GM19467 (cell line): ENCODE measurements at regions not wholly inside any gene's neighbourhood (a gene's known extent, or its start where the extent isn't known, plus 50 kb on each side); places are given as distances from the start of the nearest gene placed in this dataset.

ENCODE experiments used
- ATAC-seq: cut with Tn5 transposase; IDR thresholded peaks from one replicate; pipeline ENCODE4 v1.9.1; 2021; ENCODE audit warnings: mild to moderate bottlenecking, moderate library complexity; ENCODE audit not compliant: unreplicated experiment

DNA sequence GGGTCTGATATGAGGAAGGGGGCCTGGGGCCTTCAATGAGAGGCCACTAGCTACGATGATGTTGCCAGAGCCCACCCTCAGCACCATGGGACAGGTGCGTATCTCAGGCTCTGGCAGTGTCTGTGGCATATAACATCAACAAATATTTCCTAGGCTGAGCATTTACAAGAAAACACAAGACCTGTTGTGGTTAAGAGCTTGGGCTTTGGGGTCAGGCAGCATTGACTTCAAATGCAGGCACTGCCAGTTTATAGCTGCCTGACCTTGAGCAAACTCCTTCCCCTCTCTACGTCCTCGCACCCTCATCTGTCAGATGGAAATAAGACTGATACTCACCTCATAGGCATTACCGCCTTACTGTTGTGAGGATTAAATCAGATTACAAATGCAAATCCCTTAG is 156.0 kb downstream of the KATNAL1 start:
- no peak for ATAC-seq

GRCh38 chr13:30149248-30149647 is 158.1 kb downstream of the KATNAL1 start:
- ATAC-seq = no peak

DNA sequence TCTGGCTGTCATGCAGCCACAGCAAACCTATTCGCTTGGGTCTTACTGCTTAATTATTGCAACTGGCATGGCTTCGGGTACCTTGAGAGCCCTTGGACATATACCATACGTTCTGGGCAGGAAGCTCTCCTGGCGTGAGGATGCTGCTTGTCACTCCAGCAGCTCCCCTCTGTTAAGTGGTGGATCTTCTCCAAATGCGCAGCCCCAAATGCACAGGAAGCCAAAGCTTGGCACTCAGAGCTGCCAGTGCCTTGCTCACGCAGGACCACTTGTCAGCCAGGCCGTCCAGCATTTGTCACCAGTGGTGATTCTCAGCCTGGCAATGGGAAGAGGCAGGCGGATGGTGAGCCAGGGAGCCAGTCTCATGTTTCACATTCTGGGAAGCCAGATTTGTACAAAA is 158.6 kb downstream of the KATNAL1 start:
- no peak for ATAC-seq

DNA sequence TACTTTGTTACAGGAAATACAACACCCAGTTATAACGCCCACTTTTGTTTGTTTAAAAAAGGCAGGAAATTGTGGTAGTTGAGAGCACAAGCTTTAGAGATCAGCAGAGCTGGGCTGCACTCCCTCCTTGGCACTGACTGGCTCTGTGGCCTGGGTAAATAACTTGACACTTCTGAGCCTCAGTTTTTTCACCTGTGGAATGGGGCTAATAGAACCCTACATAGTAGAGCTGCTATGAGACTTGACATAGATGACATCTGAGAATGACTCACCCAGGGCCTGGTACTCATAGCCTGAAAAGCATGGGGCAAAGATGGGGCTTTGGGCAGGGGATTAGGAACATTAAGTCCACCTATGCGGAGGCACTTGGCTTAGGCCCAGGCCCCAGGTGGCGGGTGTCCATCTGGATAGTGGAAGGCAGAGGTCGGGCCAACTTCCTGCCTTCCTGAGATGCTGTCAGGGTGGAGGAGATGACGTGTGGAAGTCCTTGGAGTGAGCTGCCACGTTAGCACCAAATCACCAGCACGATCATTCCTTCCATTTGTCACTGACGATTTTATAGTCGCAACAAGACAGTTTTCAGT is 159.1 kb downstream of the KATNAL1 start:
- ATAC-seq = no peak

- ATAC-seq = no peak
Measured at GRCh38 chr13:30147421-30147820, 159.9 kb downstream of the KATNAL1 start.

DNA sequence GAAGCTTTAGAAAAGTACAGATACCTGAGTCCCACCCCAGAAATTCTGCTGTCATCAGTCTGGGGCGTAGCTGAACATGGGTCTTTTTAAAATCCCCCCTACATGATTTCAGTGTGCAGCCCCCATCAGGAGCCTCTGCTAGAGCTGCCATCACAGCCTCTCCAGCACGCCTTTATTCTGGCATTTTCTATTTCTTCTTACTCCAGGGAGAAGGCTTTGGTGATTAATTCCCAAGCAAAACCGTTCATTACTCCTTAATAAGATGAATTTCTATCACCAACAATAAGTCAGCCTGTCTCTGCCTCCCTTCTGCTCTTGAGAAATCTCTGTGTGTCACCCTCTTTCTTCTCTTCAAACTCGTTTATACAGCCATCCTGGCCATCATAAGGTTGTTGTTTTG is 160.3 kb downstream of the KATNAL1 start:
- no peak for ATAC-seq

DNA sequence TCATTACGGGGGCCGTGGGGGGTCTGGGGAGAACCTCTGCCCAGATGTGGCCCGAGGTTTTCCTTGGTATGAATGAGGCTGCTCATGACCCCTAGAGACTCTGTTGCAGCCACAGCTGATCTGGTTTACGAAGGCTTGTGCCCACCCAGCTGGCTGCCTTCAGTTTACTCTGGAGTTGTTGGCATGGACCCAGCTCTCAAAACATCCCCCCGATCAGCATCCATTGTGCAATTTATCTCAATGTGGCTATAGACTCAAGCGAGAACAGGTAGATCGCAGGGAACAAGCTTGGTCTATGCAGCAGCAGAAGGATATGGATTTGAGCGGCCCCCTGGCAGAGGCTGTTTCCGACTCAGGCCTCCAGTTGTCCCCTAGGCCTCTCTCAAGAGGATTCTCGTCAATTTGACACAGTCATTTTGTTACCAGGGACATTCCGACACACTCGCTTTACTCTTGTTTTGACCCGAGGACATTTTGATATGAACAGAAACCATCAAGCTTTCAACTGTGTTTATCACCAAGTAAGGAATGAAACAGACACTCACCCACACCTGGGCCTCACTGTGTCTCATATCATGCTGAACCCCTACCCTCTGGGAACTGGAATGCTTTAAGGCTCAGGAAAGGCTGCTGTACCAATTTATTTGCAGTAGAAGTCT is 161.5 kb downstream of the KATNAL1 start:
- peak; percentile 46 for ATAC-seq

GRCh38 chr13:30143666-30144400 is 163.5 kb downstream of the KATNAL1 start:
- no peak for ATAC-seq

GRCh38 chr13:30142486-30143211 is 164.7 kb downstream of the KATNAL1 start:
- no peak for ATAC-seq

GRCh38 chr13:30141775-30142485 is 165.4 kb downstream of the KATNAL1 start:
- ATAC-seq = no peak

DNA sequence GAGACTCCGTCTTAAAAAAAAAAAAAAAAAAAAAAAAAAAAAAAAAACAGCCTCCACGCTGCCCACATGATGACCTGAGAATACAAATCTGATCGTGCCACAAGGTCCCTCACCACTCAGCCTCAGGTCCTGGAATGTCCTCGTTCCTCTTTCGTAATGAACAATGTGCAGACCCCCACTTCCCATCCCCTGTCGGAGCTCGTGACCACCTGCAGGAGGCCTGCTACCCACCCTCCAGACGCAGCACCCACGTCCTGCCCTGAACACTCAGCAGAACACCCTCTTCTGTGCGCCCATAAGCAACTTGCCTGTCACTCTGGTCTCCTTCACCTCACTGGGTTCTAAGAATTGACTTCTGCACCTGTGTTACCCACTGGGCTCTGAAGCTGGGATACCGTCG is 166.4 kb downstream of the KATNAL1 start:
- no peak for ATAC-seq

DNA sequence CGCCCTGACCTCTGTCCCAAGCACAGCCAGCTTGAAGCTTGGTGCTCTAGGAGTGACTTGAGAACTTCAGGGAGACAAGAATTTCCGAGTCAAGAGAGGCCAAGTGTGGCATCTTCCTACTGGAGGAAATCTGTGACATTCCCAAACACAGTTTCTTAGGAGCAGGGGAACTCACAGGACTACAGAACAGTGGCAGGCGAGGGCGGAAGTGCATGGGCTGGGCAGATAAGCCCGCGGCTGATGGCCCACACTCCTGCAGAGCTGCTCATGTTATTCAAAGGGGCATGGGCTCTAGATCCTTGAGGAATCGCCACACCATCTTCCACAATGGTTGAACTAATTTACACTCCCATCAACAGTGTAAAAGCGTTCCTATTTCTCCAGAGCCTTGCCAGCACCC is 168.8 kb downstream of the KATNAL1 start:
- ATAC-seq = no peak

GRCh38 chr13:30135868-30136267 is 171.5 kb downstream of the KATNAL1 start:
- ATAC-seq = no peak

GRCh38 chr13:30135351-30135750 is 172.0 kb downstream of the KATNAL1 start:
- ATAC-seq = no peak

- ATAC-seq = no peak
Measured at GRCh38 chr13:30134578-30134977, 172.8 kb downstream of the KATNAL1 start.

DNA sequence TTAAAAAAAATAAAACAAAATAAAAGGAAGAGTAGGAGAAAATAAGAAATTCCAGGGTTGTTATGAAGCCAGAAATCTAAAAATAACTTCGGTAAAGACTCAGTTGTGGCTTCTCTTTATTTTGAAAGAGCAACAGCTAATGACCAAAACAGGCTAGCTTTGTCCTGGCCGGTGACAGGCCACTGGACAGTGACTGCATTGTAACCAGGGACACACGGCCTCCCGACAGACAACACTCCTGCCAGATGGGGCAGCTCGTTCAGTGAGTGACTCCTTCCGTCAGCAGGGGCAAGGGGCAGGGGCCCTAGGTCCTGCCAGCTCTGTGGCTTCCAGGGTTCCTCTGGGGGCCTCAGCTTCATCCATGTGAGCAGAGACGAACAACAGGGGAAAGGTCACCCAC is 173.4 kb downstream of the KATNAL1 start:
- no peak for ATAC-seq

- no peak for ATAC-seq
Measured at GRCh38 chr13:30133554-30133912, 173.8 kb downstream of the KATNAL1 start.

DNA sequence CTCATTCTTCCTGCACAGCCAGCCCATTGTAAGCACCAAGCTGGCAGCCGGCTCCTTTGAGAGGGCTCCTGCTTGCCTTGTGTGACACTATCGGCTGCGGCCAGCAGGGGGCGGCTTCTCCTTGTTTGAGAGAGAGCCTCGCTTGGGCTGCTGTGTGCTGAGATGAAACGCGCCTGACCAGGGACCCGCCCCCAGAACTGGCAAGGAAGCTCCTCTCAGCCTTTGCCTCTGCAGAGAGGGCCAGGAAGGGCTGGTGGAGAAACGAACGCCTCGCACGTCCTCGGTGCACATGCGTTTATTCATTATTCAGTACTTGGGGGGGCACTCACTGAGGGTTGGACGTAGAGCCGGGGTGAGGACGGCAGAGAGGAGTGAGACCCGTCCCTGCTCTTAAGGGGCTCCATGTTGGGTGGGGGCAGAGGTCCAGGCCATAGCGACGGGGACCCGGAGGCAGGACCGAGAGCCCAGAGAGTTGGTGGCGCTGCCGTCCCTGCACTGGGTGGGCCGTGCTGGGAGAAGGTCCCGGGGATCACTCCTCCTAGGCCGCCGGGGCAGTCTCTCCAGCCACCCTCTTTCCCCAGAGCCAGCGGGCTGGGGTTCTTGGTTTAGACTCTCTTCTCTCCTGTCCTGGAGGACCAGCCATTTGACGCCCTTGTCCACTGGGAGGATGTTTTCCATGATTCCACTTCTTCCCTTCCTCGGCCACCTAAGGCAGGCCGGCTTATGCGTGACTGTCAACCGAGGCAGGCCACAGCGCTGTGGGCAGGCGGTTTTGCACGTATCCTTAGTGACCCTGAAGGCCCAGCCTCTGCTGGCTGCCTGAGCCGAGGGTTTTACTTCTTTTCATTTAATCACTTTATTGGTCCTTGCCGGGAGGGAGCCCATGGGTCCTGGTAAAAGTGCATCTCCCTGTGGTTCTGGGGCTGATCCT is 174.5 kb downstream of the KATNAL1 start:
- peak; percentile 77 for ATAC-seq

GRCh38 chr13:30129411-30129810 is 177.9 kb downstream of the KATNAL1 start:
- no peak for ATAC-seq

- peak; percentile 81 for ATAC-seq
Measured at GRCh38 chr13:30128591-30128990, 178.8 kb downstream of the KATNAL1 start.
